NB4 (cell line): ENCODE measurements at regions not wholly inside any gene's neighbourhood (a gene's known extent, or its start where the extent isn't known, plus 50 kb on each side); places are given as distances from the start of the nearest gene placed in this dataset.
"Not testable (repeated sequence)": the region's sequence is repeated elsewhere in the genome, so short reads cannot be mapped to it uniquely, and the experiment has no call there.

Experiments used
- DNase-seq: peaks from one replicate; pipeline ENCODE4 v3.0.0; 2010; ENCODE audit warnings: low read depth
- H3K4me3 ChIP-seq: one replicate; pipeline ENCODE4 v1.5.1; 2011; ENCODE audit warnings: mild to moderate bottlenecking, low read depth, low read length, moderate library complexity
- MYC ChIP-seq: IDR thresholded peaks from 2 replicates; pipeline ENCODE4 v1.6.1; 2011; ENCODE audit warnings: low read depth, low read length
- POLR2A ChIP-seq: IDR thresholded peaks from 2 replicates; pipeline ENCODE4 v1.6.1; 2011; ENCODE audit warnings: mild to moderate bottlenecking; ENCODE audit not compliant: insufficient read length; ENCODE audit errors: extremely low read depth
- TF ChIP-seq, protein P1 (sequence below): IDR thresholded peaks from one replicate; pipeline ENCODE4 v1.5.1; 2012; ENCODE audit warnings: low read depth, low read length
- TF ChIP-seq, protein P2 (sequence below): IDR thresholded peaks from 2 replicates; pipeline ENCODE4 v1.6.1; 2011; ENCODE audit warnings: low read depth, low read length

DNA sequence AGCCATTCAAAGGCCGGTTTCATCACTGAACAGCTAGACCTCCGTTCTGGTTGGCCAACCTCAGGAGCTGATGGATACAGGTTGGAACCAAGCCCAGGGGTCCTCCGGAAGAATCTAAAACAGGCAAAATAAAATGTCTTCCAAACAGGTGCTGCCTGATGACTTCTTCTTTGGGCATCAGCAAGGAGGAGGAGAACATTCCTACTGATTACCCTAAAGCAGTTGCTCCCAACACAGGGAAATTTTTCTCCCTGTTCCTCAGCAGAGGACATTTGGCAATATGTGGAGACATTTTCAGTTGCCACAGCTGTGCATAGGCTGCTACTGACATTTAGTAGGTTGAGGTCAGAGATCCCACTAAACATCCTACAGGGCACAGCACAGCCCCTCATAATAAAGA is 319.3 kb upstream of the PPARGC1A start:
- TF ChIP-seq, protein P1, sequence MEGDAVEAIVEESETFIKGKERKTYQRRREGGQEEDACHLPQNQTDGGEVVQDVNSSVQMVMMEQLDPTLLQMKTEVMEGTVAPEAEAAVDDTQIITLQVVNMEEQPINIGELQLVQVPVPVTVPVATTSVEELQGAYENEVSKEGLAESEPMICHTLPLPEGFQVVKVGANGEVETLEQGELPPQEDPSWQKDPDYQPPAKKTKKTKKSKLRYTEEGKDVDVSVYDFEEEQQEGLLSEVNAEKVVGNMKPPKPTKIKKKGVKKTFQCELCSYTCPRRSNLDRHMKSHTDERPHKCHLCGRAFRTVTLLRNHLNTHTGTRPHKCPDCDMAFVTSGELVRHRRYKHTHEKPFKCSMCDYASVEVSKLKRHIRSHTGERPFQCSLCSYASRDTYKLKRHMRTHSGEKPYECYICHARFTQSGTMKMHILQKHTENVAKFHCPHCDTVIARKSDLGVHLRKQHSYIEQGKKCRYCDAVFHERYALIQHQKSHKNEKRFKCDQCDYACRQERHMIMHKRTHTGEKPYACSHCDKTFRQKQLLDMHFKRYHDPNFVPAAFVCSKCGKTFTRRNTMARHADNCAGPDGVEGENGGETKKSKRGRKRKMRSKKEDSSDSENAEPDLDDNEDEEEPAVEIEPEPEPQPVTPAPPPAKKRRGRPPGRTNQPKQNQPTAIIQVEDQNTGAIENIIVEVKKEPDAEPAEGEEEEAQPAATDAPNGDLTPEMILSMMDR = no peak
- TF ChIP-seq, protein P2, sequence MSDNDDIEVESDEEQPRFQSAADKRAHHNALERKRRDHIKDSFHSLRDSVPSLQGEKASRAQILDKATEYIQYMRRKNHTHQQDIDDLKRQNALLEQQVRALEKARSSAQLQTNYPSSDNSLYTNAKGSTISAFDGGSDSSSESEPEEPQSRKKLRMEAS = no peak
- no peak for TF ChIP-seq MYC
- DNase-seq = no peak
- no peak overlapping the region for H3K4me3 ChIP-seq

DNA sequence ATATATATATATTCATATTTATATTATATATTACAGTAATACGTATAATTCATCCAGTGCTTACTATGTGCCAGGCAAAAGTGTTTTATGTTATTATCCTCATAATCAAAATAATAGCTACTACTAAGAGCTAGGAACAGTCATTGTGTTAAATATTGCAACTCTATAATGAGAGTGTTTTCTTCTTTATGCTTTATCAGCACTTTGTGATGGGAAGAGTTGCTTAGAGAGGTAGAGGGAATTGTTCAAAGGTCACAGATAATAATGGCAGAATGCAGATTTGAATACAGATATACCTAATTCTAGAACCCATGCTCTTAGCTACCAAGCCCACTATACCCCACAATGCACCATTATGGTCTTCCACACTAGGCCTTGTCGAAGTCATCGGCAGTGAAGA is 318.8 kb upstream of the PPARGC1A start:
- H3K4me3 ChIP-seq = no peak overlapping the region
- no peak for DNase-seq
- no peak for TF ChIP-seq MYC
- no peak for TF ChIP-seq POLR2A
- TF ChIP-seq, protein P2 = no peak
- TF ChIP-seq, protein P1 = no peak

DNA sequence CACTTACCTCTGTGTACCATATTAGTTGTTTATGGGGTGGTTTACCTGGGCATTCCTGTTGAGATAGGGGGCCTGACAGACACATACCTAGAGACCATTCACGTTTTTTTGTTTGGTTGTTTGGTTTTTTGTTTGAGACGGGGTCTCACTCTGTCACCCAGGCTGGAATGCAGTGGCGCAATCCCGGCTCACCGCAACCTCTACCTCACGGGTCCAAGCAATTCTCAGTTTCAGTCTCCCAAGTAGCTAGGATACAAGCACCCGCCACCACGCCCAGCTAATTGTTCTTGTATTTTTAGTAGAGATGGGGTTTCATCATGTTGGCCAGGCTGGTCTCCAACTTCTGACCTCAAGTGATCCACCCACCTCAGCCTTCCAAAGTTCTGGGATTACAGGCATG is 314.9 kb upstream of the PPARGC1A start:
- not testable (repeated sequence) for H3K4me3 ChIP-seq, DNase-seq

DNA sequence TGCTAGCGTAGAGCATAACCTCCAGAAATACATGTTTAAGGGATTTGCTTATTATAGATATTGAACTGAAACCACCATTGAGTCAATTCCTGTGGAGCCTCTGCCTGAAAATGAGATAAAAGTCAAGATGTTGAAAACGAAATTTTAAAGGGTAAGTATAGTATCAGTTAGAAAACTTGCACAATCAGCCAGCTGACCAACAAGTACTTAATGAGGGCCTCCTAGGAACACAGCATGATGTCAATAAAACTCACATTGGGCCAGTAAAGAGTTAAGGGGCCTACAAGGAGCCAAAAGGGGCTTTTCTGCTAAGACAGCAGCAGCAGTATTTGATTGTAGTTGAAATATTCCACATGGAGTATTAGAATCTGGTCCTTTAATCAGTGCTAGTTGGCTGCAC is 314.1 kb upstream of the PPARGC1A start:
- H3K4me3 ChIP-seq = no peak overlapping the region
- TF ChIP-seq, protein P2 = no peak
- TF ChIP-seq POLR2A = no peak
- no peak for TF ChIP-seq MYC
- TF ChIP-seq, protein P1 = no peak
- DNase-seq = no peak

DNA sequence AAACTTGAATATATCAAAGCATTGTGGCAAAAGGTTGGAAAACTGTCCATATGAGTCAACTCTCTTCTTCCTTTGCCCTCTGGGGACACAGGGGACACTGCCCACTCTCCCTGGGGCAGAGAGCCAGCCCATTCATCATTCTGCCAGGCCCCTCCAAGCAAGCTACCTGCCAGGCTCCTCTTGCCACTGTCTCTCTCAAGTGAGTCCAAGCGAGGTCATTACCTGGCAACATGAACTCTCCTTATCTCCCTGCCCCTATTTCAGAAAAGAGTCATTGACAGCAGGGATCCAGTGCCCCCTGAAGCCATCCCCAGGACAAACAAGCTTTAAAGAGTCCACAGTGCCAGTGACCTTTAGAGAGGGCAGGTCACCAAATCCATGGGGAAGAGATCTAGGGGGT is 312.7 kb upstream of the PPARGC1A start:
- DNase-seq = no peak
- TF ChIP-seq, protein P2 = no peak
- TF ChIP-seq, protein P1 = no peak
- no peak for TF ChIP-seq MYC
- no peak for TF ChIP-seq POLR2A
- no peak overlapping the region for H3K4me3 ChIP-seq

DNA sequence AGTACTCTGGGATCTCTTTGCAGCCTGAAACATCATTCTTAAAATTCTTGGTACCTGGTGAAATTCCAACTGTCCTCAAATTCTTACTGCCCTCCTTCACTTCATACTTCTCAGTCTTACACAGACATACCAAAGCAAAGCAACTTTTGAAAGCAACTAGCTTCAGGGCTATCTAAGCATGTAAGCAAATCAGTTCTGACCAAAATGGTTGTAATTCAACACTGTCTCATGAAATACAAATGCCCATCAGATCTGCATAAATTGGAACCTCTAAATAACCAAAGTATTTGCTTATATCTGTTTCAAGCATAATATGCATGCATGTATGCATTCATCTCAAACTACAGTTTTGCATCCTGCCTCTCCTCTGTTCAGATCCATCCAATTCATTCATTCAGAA is 308.1 kb upstream of the PPARGC1A start:
- no peak for DNase-seq
- no peak overlapping the region for H3K4me3 ChIP-seq
- TF ChIP-seq MYC (no peak), POLR2A (no peak)
- TF ChIP-seq, protein P2 = no peak
- TF ChIP-seq, protein P1 = no peak

DNA sequence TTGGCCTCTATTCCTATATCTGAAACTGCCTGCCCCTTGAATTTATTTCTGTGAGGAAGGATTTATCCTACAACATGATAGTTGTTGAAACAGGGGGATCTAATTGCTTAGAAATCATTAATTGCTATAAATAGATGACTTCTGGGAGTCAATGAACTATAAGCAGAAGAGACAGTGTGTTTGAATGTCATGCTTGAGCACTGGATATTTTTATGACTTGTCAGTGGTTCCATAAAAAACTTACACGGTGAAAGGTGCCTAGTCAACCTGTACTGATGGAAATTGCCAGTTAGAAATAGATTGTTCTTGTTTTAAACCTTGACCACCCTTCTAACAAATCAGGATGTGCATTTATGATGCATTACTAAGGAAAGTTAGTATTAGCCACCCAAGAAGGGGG is 306.9 kb upstream of the PPARGC1A start:
- H3K4me3 ChIP-seq = no peak overlapping the region
- TF ChIP-seq, protein P1 = no peak
- TF ChIP-seq MYC (no peak), POLR2A (no peak)
- TF ChIP-seq, protein P2 = no peak

More for the DNA sequence above, 306.9 kb upstream of the PPARGC1A start:
- no peak for DNase-seq
